ENCODE measurements at regions not wholly inside any gene's neighbourhood (a gene's known extent, or its start where the extent isn't known, plus 50 kb on each side); places are given as distances from the start of the nearest gene placed in this dataset.

- POLR2A ChIA-PET: no interaction called here
- ATAC-seq (no peak), DNase-seq (no peak)
- no peak overlapping the region for H3K27ac Mint-ChIP-seq
- H3K9me3 Mint-ChIP-seq: no peaks in the 10 kb centered on the region
- H3K4me1 Mint-ChIP-seq: peaks cover 6 to 18% (median 13%) of the 10 kb centered on the region in 4 donors
- H3K4me3 Mint-ChIP-seq: no peak overlapping the region
- H3K36me3 Mint-ChIP-seq: no peaks in the 10 kb centered on the region
- H3K27me3 Mint-ChIP-seq: peaks cover 15 to 37% (median 18%) of the 10 kb centered on the region in 5 donors
Measured at GRCh38 chr15:95302809-95303208, 1027.7 kb upstream of the NR2F2 start.

DNA sequence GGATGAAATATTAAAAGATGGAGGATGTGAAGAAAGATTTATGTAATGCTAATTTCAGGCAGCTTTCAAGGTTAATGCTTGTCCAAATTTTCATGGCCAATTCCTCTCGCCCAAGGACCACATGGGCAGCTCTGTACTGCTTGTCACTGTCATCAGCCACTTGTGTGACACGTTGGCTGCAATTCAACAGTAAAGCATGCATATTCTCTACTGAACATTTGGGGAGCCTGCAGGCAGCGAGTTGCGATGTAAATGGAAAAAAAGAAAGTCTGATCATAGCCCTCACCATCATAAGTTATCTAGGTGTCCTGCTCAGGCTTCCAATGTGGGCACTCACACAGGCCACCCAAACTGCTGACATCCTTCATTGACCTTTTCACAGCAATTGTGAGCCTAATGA, 1026.8 kb upstream of the NR2F2 start:
- Mint-ChIP-seq H3K4me1 (peaks cover 4 to 13% (median 9%) of the 10 kb centered on the region in 4 donors), H3K4me3 (no peak overlapping the region), H3K9me3 (no peaks in the 10 kb centered on the region), H3K27ac (no peak overlapping the region), H3K36me3 (no peaks in the 10 kb centered on the region), H3K27me3 (peaks cover 15 to 36% (median 18%) of the 10 kb centered on the region in 5 donors)
- POLR2A ChIA-PET: no interaction called here
- no peak for DNase-seq
- ATAC-seq: no peak

- POLR2A ChIA-PET: no interaction called here
- Mint-ChIP-seq H3K4me3 (no peak overlapping the region), H3K27ac (no peak overlapping the region), H3K36me3 (no peaks in the 10 kb centered on the region), H3K4me1 (peaks cover 3 to 11% (median 8%) of the 10 kb centered on the region in 4 donors), H3K9me3 (no peaks in the 10 kb centered on the region), H3K27me3 (peaks cover 15 to 36% (median 18%) of the 10 kb centered on the region in 5 donors)
- ATAC-seq (no peak), DNase-seq (no peak)
Measured at GRCh38 chr15:95304151-95304946, 1026.2 kb upstream of the NR2F2 start.

DNA sequence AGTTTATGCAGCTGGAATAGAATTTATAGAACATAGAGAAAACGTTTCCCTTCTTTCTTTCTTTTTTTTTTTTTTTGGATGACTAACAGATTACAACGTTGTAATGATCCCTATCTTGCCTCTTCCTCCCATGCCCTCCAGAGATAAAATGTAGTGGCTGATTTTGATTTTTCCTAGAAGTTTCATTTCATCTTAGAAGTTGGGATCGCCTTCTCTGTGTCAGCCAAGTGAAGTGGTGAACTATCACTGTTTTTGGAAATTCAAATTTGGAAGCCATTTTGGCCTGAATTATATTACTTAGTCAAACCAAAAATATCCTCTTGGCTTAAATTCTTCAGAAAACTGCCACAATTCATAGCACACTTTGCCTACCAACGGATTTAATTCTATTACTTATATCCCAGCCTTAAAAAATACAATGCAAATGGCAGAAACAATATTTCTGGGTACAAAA, 1025.5 kb upstream of the NR2F2 start:
- Mint-ChIP-seq H3K36me3 (no peaks in the 10 kb centered on the region), H3K9me3 (no peaks in the 10 kb centered on the region), H3K4me3 (no peak overlapping the region), H3K27me3 (peaks cover 14 to 36% (median 18%) of the 10 kb centered on the region in 5 donors), H3K4me1 (peaks cover 3 to 11% (median 8%) of the 10 kb centered on the region in 4 donors), H3K27ac (no peak overlapping the region)
- DNase-seq: no peak
- no peak for ATAC-seq
- POLR2A ChIA-PET: no interaction called here

DNA sequence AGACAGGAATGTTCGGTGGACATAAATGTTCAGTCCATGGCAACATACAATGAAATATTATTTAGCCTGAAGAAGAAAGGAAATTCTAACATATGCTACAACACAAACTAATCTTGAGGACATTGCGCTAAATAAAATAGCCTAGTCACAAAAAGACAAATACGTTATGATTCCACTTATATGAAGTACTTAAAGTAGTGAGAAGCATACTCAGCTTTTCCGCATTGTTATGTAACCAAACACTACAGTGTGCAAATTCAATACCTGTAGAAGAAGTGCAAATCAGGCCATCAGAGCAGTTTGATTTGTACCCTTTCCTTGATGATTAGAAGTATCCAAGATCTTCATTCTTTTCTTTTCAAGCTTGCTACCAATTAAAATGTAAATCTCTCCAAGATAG, 1023.4 kb upstream of the NR2F2 start:
- POLR2A ChIA-PET: no interaction called here
- no peak overlapping the region for H3K27ac Mint-ChIP-seq
- peaks cover 0 to 2% (median 0%) of the 10 kb centered on the region in 9 donors for H3K9me3 Mint-ChIP-seq
- H3K27me3 Mint-ChIP-seq: peaks cover 6 to 29% (median 16%) of the 10 kb centered on the region in 5 donors
- DNase-seq (no peak), ATAC-seq (no peak)
- H3K4me1 Mint-ChIP-seq: peaks cover 3 to 11% (median 8%) of the 10 kb centered on the region in 4 donors
- no peak overlapping the region for H3K4me3 Mint-ChIP-seq
- H3K36me3 Mint-ChIP-seq: no peaks in the 10 kb centered on the region

DNA sequence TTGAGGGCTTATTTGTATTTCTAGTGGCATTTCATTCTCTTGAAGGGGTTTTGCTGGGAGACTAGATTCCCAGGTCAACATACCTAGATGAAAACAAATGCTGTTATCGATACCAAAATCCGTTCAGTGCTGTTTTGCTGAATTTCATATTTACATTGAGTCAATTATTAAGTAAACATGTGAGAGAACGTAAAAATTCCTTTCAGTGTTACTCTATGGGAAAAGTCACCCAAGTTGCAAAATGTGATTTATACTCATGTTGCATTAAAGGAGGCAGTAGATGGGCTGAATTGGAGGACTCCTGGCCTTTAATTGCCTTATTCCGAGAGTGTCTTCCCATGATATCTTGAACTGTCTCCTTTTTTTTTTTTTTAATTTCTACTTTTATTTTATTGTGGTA, 1011.3 kb upstream of the NR2F2 start:
- Mint-ChIP-seq H3K4me3 (no peak overlapping the region), H3K27me3 (peaks cover 20 to 60% (median 26%) of the 10 kb centered on the region in 5 donors), H3K36me3 (no peaks in the 10 kb centered on the region), H3K27ac (no peak overlapping the region), H3K9me3 (peaks cover 0 to 20% (median 3%) of the 10 kb centered on the region in 9 donors), H3K4me1 (no peaks in the 10 kb centered on the region)
- no peak for DNase-seq
- POLR2A ChIA-PET: no interaction called here
- no peak for ATAC-seq

- Mint-ChIP-seq H3K36me3 (no peaks in the 10 kb centered on the region), H3K4me3 (no peak overlapping the region), H3K4me1 (peaks cover 0 to 6% (median 4%) of the 10 kb centered on the region in 4 donors), H3K9me3 (peaks cover 0 to 2% (median 0%) of the 10 kb centered on the region in 9 donors), H3K27me3 (peaks cover 29 to 75% (median 45%) of the 10 kb centered on the region in 5 donors), H3K27ac (no peak overlapping the region)
- ATAC-seq (no peak), DNase-seq (no peak)
- POLR2A ChIA-PET: no interaction called here
Measured at GRCh38 chr15:95323796-95324195, 1006.7 kb upstream of the NR2F2 start.

GRCh38 chr15:95324656-95325055, 1005.8 kb upstream of the NR2F2 start:
- DNase-seq (no peak), ATAC-seq (no peak)
- H3K36me3 Mint-ChIP-seq: no peaks in the 10 kb centered on the region
- POLR2A ChIA-PET: no interaction called here
- H3K4me1 Mint-ChIP-seq: peaks cover 0 to 6% (median 4%) of the 10 kb centered on the region in 4 donors
- H3K27ac Mint-ChIP-seq: no peak overlapping the region
- peaks cover 0 to 2% (median 0%) of the 10 kb centered on the region in 9 donors for H3K9me3 Mint-ChIP-seq
- peaks cover 32 to 75% (median 46%) of the 10 kb centered on the region in 5 donors for H3K27me3 Mint-ChIP-seq
- H3K4me3 Mint-ChIP-seq: no peak overlapping the region

- H3K27ac Mint-ChIP-seq: peak overlapping the region in 1 of 10 donors; percentile 20
- DNase-seq (no peak), ATAC-seq (no peak)
- POLR2A ChIA-PET: no interaction called here
- H3K36me3 Mint-ChIP-seq: no peaks in the 10 kb centered on the region
- peaks cover 29 to 71% (median 43%) of the 10 kb centered on the region in 5 donors for H3K27me3 Mint-ChIP-seq
- peaks cover 0 to 6% (median 4%) of the 10 kb centered on the region in 4 donors for H3K4me1 Mint-ChIP-seq
- peak overlapping the region in 8 of 10 donors; percentile 21 to 70 (median 41) for H3K4me3 Mint-ChIP-seq
- peaks cover 0 to 2% (median 0%) of the 10 kb centered on the region in 9 donors for H3K9me3 Mint-ChIP-seq
Measured at GRCh38 chr15:95325763-95326404, 1004.6 kb upstream of the NR2F2 start.

- ATAC-seq: no peak
Measured at GRCh38 chr15:95326431-95327182, 1003.9 kb upstream of the NR2F2 start.

DNA sequence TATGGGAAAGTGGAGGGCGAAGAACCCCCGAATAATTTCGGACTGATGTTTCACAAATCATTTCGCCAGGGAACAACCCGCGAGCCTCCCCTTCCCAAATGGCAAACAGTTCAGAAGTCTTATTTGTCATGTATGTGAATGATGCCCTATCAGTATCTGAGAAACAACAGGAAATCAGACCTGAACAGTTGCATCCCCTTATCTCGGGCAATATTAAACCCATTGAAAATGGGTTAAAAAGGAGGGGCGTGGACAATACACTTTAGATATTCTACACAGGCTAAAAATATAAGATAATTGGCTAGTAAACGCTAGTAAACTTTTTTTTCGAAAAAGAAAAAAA, 1003.3 kb upstream of the NR2F2 start:
- H3K27me3 Mint-ChIP-seq: peaks cover 24 to 64% (median 37%) of the 10 kb centered on the region in 5 donors
- H3K36me3 Mint-ChIP-seq: no peaks in the 10 kb centered on the region
- POLR2A ChIA-PET: no interaction called here
- H3K4me3 Mint-ChIP-seq: peak overlapping the region in 7 of 10 donors; percentile 40 to 71 (median 50)
- ATAC-seq: no peak
- peaks cover 0 to 2% (median 0%) of the 10 kb centered on the region in 9 donors for H3K9me3 Mint-ChIP-seq
- peaks cover 0 to 6% (median 4%) of the 10 kb centered on the region in 4 donors for H3K4me1 Mint-ChIP-seq
- DNase-seq: no peak
- no peak overlapping the region for H3K27ac Mint-ChIP-seq

More at GRCh38 chr15:95326431-95327182, 1003.9 kb upstream of the NR2F2 start:
- peak in 1 of 10 donors; percentile 18 for DNase-seq
- Mint-ChIP-seq H3K9me3 (peaks cover 0 to 2% (median 0%) of the 10 kb centered on the region in 9 donors), H3K4me1 (peaks cover 0 to 6% (median 4%) of the 10 kb centered on the region in 4 donors), H3K27ac (peak overlapping the region in 1 of 10 donors; percentile 20), H3K36me3 (no peaks in the 10 kb centered on the region), H3K27me3 (peaks cover 24 to 66% (median 38%) of the 10 kb centered on the region in 5 donors), H3K4me3 (peak overlapping the region in 9 of 10 donors; percentile 21 to 71 (median 50))
- POLR2A ChIA-PET: no interaction called here

GRCh38 chr15:95327661-95328060, 1002.8 kb upstream of the NR2F2 start:
- ATAC-seq (no peak), DNase-seq (no peak)
- Mint-ChIP-seq H3K4me1 (peaks cover 0 to 6% (median 4%) of the 10 kb centered on the region in 4 donors), H3K36me3 (no peaks in the 10 kb centered on the region), H3K4me3 (no peak overlapping the region), H3K9me3 (peaks cover 0 to 2% (median 0%) of the 10 kb centered on the region in 9 donors), H3K27me3 (peaks cover 26 to 69% (median 37%) of the 10 kb centered on the region in 5 donors), H3K27ac (no peak overlapping the region)
- POLR2A ChIA-PET: no interaction called here
